Sigmoid colon (tissue), 3 donors: ENCODE measurements at regions not wholly inside any gene's neighbourhood (a gene's known extent, or its start where the extent isn't known, plus 50 kb on each side); places are given as distances from the start of the nearest gene placed in this dataset.

Experiments used
- CTCF ChIP-seq, 4 experiments: fragments of 450-650 bp in 3 of 4; fragments of 200-600 bp in 1 of 4; IDR thresholded peaks; one replicate each; pipeline ENCODE4 v1.5.1; 2016 to 2019; ENCODE audit warnings: antibody characterized with exemption in 4 of 4, mild to moderate bottlenecking in 3 of 4, moderate library complexity in 2 of 4
- POLR2A ChIP-seq, 2 donors: fragments of 450-650 bp; IDR thresholded peaks; one replicate each; pipeline ENCODE4 v1.6.1; 2016; ENCODE audit warnings: antibody characterized with exemption in 2 of 2, mild to moderate bottlenecking in 2 of 2, moderate library complexity in 2 of 2

DNA sequence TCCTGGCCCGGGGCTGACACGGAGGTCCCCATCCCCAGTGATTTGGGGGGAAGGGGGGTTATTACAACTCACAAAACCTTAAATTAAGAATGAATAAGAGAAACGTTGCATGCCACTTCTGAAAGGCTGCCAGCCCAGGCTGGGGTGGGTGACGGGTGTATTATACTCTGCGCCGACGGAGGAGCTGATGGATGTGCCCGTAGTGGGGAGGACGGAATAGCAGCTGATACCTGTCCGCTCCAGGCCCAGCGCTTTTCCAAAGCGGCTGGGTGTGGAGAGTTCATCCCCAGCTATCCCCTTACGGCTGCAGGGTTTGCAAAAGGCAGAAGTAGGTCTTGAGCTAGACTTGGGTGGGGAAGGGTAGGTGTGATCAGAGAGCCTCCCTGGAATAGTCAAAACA lies 63.8 kb upstream of the CASZ1 start:
- TF ChIP-seq POLR2A (IDR thresholded peaks at IDR 0.05) (no peak), CTCF (IDR thresholded peaks at IDR 0.05) (no peak)
